Duodenal mucosa (tissue), 2 donors: ENCODE measurements at regions not wholly inside any gene's neighbourhood (a gene's known extent, or its start where the extent isn't known, plus 50 kb on each side); places are given as distances from the start of the nearest gene placed in this dataset.

Experiments used
- H3K27ac ChIP-seq: one replicate; pipeline ENCODE4 v1.7.0; 2013; ENCODE audit warnings: low read depth, low read length
- H3K27me3 ChIP-seq, 2 donors: one replicate each; pipeline ENCODE4 v1.7.0; 2013; ENCODE audit warnings: low read length in 2 of 2, control low read depth in 1 of 2; ENCODE audit not compliant: insufficient read depth in 2 of 2, control insufficient read depth in 1 of 2
- H3K36me3 ChIP-seq, 2 donors: one replicate each; pipeline ENCODE4 v1.7.0; 2013; ENCODE audit warnings: low read length in 2 of 2, control low read depth in 1 of 2; ENCODE audit not compliant: insufficient read depth in 2 of 2, control insufficient read depth in 1 of 2
- H3K4me1 ChIP-seq, 2 donors: one replicate each; pipeline ENCODE4 v1.7.0; 2013; ENCODE audit warnings: low read length in 2 of 2, control low read depth in 1 of 2; ENCODE audit not compliant: insufficient read depth in 2 of 2, control insufficient read depth in 1 of 2
- H3K4me3 ChIP-seq, 2 donors: one replicate each; pipeline ENCODE4 v1.7.0; 2013; ENCODE audit warnings: low read length in 2 of 2, low read depth in 1 of 2
- H3K9ac ChIP-seq, 2 donors: one replicate each; pipeline ENCODE4 v1.7.0; 2013; ENCODE audit warnings: low read length in 2 of 2, low read depth in 1 of 2
- H3K9me3 ChIP-seq, 2 donors: one replicate each; pipeline ENCODE4 v1.7.0; 2013; ENCODE audit warnings: low read length in 2 of 2, control low read depth in 1 of 2; ENCODE audit not compliant: control insufficient read depth in 1 of 2

GRCh38 chr2:147468349-147468748 is 376.5 kb upstream of the ACVR2A start:
- H3K9ac ChIP-seq = no peak overlapping the region
- no peaks in the 10 kb centered on the region for H3K36me3 ChIP-seq
- H3K27me3 ChIP-seq = no peaks in the 10 kb centered on the region
- no peaks in the 10 kb centered on the region for H3K9me3 ChIP-seq
- H3K4me3 ChIP-seq = no peak overlapping the region
- H3K27ac ChIP-seq = no peak overlapping the region
- peaks cover 7 to 13% of the 10 kb centered on the region in 2 donors for H3K4me1 ChIP-seq

GRCh38 chr2:147467441-147467840 is 377.4 kb upstream of the ACVR2A start:
- peaks cover 7 to 15% of the 10 kb centered on the region in 2 donors for H3K4me1 ChIP-seq
- no peak overlapping the region for H3K4me3 ChIP-seq
- no peaks in the 10 kb centered on the region for H3K9me3 ChIP-seq
- no peak overlapping the region for H3K9ac ChIP-seq
- H3K27me3 ChIP-seq = no peaks in the 10 kb centered on the region
- no peak overlapping the region for H3K27ac ChIP-seq
- no peaks in the 10 kb centered on the region for H3K36me3 ChIP-seq

GRCh38 chr2:147464737-147465357 is 380.0 kb upstream of the ACVR2A start:
- peaks cover 7 to 15% of the 10 kb centered on the region in 2 donors for H3K4me1 ChIP-seq
- no peaks in the 10 kb centered on the region for H3K9me3 ChIP-seq
- peak overlapping the region; percentile 77 for H3K27ac ChIP-seq
- H3K36me3 ChIP-seq = no peaks in the 10 kb centered on the region
- no peaks in the 10 kb centered on the region for H3K27me3 ChIP-seq
- H3K9ac ChIP-seq = peak overlapping the region in 1 of 2 donors; percentile 4
- H3K4me3 ChIP-seq = no peak overlapping the region

- H3K36me3 ChIP-seq = no peaks in the 10 kb centered on the region
- H3K9me3 ChIP-seq = no peaks in the 10 kb centered on the region
- no peaks in the 10 kb centered on the region for H3K27me3 ChIP-seq
- H3K27ac ChIP-seq = peak overlapping the region; percentile 77
- no peak overlapping the region for H3K4me3 ChIP-seq
- peak overlapping the region in 1 of 2 donors; percentile 4 for H3K9ac ChIP-seq
- H3K4me1 ChIP-seq = peaks cover 7 to 15% of the 10 kb centered on the region in 2 donors
Observed at GRCh38 chr2:147463881-147464520, 380.8 kb upstream of the ACVR2A start.

- H3K4me1 ChIP-seq = peaks cover 3 to 13% of the 10 kb centered on the region in 2 donors
- H3K36me3 ChIP-seq = no peaks in the 10 kb centered on the region
- H3K27ac ChIP-seq = no peak overlapping the region
- H3K9ac ChIP-seq = no peak overlapping the region
- no peaks in the 10 kb centered on the region for H3K9me3 ChIP-seq
- H3K27me3 ChIP-seq = no peaks in the 10 kb centered on the region
- H3K4me3 ChIP-seq = no peak overlapping the region
Observed at GRCh38 chr2:147460155-147460554, 384.7 kb upstream of the ACVR2A start.

GRCh38 chr2:147456779-147457178 is 388.1 kb upstream of the ACVR2A start:
- H3K27ac ChIP-seq = no peak overlapping the region
- H3K9me3 ChIP-seq = no peaks in the 10 kb centered on the region
- no peak overlapping the region for H3K9ac ChIP-seq
- no peaks in the 10 kb centered on the region for H3K36me3 ChIP-seq
- no peaks in the 10 kb centered on the region for H3K27me3 ChIP-seq
- H3K4me1 ChIP-seq = no peaks in the 10 kb centered on the region
- no peak overlapping the region for H3K4me3 ChIP-seq

- no peaks in the 10 kb centered on the region for H3K27me3 ChIP-seq
- no peaks in the 10 kb centered on the region for H3K4me1 ChIP-seq
- H3K27ac ChIP-seq = no peak overlapping the region
- H3K36me3 ChIP-seq = no peaks in the 10 kb centered on the region
- H3K4me3 ChIP-seq = no peak overlapping the region
- no peak overlapping the region for H3K9ac ChIP-seq
- H3K9me3 ChIP-seq = no peaks in the 10 kb centered on the region
Observed at GRCh38 chr2:147451902-147452515, 392.8 kb upstream of the ACVR2A start.

GRCh38 chr2:147450661-147451510 is 393.9 kb upstream of the ACVR2A start:
- Histone ChIP-seq H3K4me3 (no peak overlapping the region), H3K4me1 (no peaks in the 10 kb centered on the region), H3K27me3 (no peaks in the 10 kb centered on the region), H3K36me3 (no peaks in the 10 kb centered on the region), H3K27ac (no peak overlapping the region), H3K9ac (no peak overlapping the region), H3K9me3 (no peaks in the 10 kb centered on the region)

GRCh38 chr2:147449323-147449991 is 395.4 kb upstream of the ACVR2A start:
- Histone ChIP-seq H3K9me3 (no peaks in the 10 kb centered on the region), H3K27ac (no peak overlapping the region), H3K9ac (no peak overlapping the region), H3K4me1 (no peaks in the 10 kb centered on the region), H3K27me3 (no peaks in the 10 kb centered on the region), H3K4me3 (no peak overlapping the region), H3K36me3 (no peaks in the 10 kb centered on the region)
